ENCODE measurements at regions not wholly inside any gene's neighbourhood (a gene's known extent, or its start where the extent isn't known, plus 50 kb on each side); places are given as distances from the start of the nearest gene placed in this dataset.

- DNase-seq (ENCODE audit: low read depth in 2 of 2), result no peak
These were observed 438.9 kb downstream of the ADRA2A start for GRCh38 chr10:111515706-111516105.

- DNase-seq (ENCODE audit: low read depth in 2 of 2), result no peak
These were observed 439.3 kb downstream of the ADRA2A start for GRCh38 chr10:111516144-111516543.

DNA sequence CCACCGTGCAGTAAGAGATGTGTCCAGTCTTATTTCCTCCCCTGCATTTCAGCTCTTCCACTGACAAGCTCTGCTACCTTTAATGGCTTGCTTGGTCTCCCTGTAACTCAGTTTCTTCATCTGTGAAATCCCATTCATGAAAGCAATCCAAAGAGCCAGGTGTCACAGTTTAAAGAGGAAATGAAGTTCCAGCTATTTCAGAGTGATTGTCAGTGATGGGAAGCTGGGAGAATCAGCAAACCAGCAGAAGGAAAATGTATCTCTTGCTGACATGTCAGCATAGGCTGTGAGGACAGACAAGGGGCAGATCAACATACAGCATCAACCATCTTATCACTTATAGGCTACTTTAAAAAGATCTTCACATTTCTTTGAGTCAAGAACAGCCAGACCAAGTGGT is 445.3 kb downstream of the ADRA2A start:
- no peak for DNase-seq (ENCODE audit: low read depth in 2 of 2)

DNA sequence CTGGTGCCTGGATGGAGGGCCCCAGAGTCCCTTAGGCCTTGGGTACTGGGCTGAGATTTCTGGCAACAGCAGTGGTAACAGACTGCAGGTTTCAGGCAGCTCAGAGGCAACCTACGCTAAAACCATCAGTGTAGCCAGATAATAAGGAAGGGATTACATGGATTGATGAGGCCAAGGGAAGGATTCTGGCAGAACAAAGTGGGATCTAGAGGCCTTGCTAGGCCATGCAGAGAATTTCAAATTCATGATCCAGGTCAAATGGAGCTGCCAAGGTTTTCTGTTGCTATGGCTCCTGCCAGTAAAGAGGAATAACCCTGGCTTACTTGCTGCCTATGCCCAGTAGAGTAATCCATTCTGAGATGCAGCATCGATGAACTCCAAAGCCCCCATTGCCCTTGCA is 445.7 kb downstream of the ADRA2A start:
- DNase-seq (ENCODE audit: low read depth in 2 of 2), result no peak

GRCh38 chr10:111523016-111523415 is 446.2 kb downstream of the ADRA2A start:
- DNase-seq (ENCODE audit: low read depth in 2 of 2), result no peak

- DNase-seq (ENCODE audit: low read depth in 2 of 2), result no peak
These were observed 447.3 kb downstream of the ADRA2A start for GRCh38 chr10:111524134-111524533.

DNA sequence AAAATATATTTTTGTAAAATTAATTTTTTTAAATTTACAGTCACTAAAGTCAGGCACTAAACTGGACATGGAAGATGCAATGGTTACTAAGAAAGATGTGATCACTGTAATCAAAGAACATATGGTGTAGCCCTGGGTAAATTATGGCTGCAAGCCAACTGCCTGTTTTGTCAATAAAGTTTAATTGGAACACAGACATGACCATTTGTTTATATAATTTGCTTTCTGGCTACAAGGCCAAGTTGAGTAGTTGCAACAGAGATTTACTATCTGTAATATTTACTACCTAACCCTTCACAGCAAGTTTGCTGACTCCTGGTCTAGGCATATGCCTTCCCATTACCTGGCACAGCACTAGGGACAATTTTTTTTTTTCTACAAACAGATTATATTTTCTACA is 448.9 kb downstream of the ADRA2A start:
- DNase-seq (ENCODE audit: low read depth in 2 of 2), result no peak

- no peak for DNase-seq (ENCODE audit: low read depth in 2 of 2)
These were observed 454.9 kb downstream of the ADRA2A start for GRCh38 chr10:111531690-111532089.

- DNase-seq (ENCODE audit: low read depth in 2 of 2), result no peak
These were observed 455.3 kb downstream of the ADRA2A start for GRCh38 chr10:111532139-111532538.

- DNase-seq (ENCODE audit: low read depth in 2 of 2), result no peak
These were observed 462.4 kb downstream of the ADRA2A start for GRCh38 chr10:111539246-111539645.

DNA sequence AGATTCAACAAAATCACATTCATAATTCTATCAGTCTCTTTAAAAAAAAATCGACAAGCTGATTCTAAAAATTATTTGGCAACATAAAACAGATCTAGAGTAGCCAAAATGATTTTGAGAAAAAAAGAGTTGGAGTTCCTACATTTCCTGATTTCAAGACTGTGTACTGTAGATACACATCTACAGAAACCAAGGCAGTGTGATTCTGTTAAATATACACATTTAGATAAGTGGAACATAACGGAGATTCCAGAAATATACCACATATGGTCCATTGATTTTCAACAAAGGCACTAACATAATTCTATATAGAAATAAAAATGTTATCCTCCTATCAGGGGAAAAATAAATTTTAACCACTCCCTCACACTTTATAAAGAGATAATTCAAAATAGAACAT is 467.0 kb downstream of the ADRA2A start:
- no peak for DNase-seq (ENCODE audit: low read depth in 2 of 2)

- DNase-seq (ENCODE audit: low read depth in 2 of 2), result no peak
These were observed 469.2 kb downstream of the ADRA2A start for GRCh38 chr10:111545861-111546605.

- no peak for DNase-seq (ENCODE audit: low read depth in 2 of 2)
These were observed 471.4 kb downstream of the ADRA2A start for GRCh38 chr10:111548084-111548726.

- DNase-seq (ENCODE audit: low read depth in 2 of 2), result no peak
These were observed 474.2 kb downstream of the ADRA2A start for GRCh38 chr10:111551001-111551400.

DNA sequence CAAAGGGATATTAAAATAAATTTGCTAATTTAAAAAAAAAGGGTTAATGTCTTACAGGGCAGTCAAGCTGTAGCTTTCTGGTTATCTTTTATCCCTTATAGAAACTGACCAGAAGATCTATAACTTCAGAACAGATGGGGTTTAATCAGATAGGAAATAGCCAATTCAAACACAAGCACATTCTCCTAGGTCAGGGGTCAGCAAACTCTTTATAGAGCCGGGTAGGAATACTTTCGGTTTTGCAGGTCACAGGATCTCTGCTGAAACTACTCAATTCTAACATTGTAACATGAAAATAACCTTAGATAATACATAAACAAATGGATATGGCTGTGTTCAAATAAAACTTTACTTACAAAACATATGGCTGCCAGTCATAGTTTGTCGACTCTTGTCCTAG is 479.8 kb downstream of the ADRA2A start:
- no peak for DNase-seq (ENCODE audit: low read depth in 2 of 2)

DNA sequence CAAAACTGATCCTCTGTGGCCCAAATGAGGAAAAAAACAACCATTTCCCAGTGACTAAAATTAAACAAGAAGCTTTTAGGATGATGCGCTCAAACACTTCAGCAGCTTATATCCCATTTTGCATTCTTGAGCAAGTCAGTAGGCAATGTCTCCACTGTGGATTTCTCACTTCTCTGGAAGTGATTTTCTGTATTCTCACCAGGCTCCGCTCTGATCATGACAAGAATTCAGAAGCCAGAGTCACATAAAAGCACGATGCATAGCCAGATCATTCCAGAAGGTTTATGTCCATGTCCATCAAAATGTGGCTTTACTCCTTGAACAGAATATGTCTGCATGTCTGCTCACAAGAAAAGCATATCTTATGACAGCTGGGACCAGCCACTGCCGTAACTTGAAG is 481.4 kb downstream of the ADRA2A start:
- no peak for DNase-seq (ENCODE audit: low read depth in 2 of 2)

DNA sequence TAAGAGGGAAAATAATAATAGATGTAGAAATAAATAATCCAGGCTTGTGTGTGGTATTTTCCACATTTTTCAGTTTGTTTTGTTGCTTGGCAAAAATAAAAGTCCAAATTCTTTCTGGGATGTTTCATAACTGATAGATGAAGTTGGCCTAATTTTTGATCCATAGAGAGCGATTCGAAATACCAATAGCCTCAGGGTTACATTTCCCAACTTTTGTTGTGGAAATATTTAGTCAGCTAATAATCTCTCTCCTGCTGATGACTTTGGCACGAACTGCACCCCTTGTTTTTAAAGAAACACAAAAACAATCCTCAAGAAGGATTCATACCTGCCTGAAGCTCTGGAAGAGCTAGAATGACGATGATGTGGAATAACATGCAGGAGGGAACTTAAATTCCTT is 483.2 kb downstream of the ADRA2A start:
- DNase-seq (ENCODE audit: low read depth in 2 of 2), result no peak

- DNase-seq (ENCODE audit: low read depth in 2 of 2), result no peak
These were observed 484.3 kb downstream of the ADRA2A start for GRCh38 chr10:111561124-111561523.

GRCh38 chr10:111565542-111565941 is 488.7 kb downstream of the ADRA2A start:
- DNase-seq (ENCODE audit: low read depth in 2 of 2), result no peak

DNA sequence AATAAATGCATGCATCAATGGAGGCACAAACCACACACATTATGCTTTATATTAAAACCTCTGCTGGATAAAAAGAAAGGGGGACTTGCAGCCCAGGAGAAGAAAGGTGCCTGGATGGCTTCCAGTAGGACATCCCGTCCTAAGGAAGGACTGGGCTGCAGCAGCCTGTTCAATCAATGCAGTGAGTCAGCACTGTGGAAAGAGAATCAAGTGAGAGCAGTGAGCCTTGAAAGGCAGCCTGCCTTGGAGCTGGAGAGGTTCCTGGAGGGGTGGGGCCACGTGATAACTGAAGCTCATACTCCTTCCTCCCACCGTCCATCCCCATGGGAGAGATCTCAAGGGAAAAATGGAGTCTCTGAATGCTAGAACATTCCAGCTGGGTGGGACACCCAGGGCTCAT is 501.2 kb downstream of the ADRA2A start:
- no peak for DNase-seq (ENCODE audit: low read depth in 2 of 2)

GRCh38 chr10:111579473-111579872 is 502.6 kb downstream of the ADRA2A start:
- no peak for DNase-seq (ENCODE audit: low read depth in 2 of 2)

GRCh38 chr10:111590703-111591102 is 513.9 kb downstream of the ADRA2A start:
- no peak for DNase-seq (ENCODE audit: low read depth in 2 of 2)

DNA sequence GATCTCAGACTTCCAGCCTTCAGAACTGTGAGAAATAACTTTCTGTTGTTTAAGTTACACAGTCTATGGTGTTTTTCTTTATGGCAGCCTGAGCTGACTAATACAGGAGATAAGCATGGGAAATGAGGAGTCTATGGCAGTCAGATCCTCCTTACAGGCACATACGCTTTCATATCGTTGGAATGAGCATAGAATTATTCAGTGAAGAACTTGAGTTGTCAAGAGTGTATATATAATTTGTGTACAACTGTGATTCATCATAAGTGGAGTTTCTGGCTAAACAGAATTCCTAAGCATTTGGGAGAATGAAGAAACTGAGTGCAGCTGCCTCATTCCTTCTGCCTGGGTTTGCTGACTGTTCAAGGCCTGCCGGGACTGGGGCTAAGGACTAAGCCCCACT is 516.7 kb downstream of the ADRA2A start:
- DNase-seq (ENCODE audit: low read depth in 2 of 2), result no peak

GRCh38 chr10:111595173-111595572 is 518.3 kb downstream of the ADRA2A start:
- no peak for DNase-seq (ENCODE audit: low read depth in 2 of 2)

All from stimulated activated CD8-positive, alpha-beta memory T cell treated with anti-CD3 and anti-CD28 coated beads, Interleukin-2, amount 100 ng/mL, for 1 hour (primary cell).